H9 (cell line): ENCODE measurements at regions not wholly inside any gene's neighbourhood (a gene's known extent, or its start where the extent isn't known, plus 50 kb on each side); places are given as distances from the start of the nearest gene placed in this dataset.

Source experiments
- DNase-seq: peaks from one replicate; pipeline ENCODE4 v3.0.0-alpha.2; 2017
- H2AFZ ChIP-seq: one replicate; pipeline ENCODE4 v1.6.1; 2013; ENCODE audit warnings: mild to moderate bottlenecking, low read length, control low read depth, moderate library complexity
- H2AK5ac ChIP-seq: 2 replicates; pipeline ENCODE4 v1.6.1; 2013; ENCODE audit warnings: low read length, control low read depth, mixed read lengths; ENCODE audit not compliant: insufficient read length
- H2BK120ac ChIP-seq: one replicate; pipeline ENCODE4 v1.6.1; 2013; ENCODE audit warnings: low read depth, mild to moderate bottlenecking, low read length, control low read depth, inconsistent platforms; ENCODE audit not compliant: poor library complexity, severe bottlenecking
- H2BK12ac ChIP-seq: 2 replicates; pipeline ENCODE4 v1.6.1; 2013; ENCODE audit warnings: low read length, control low read depth, mixed read lengths, low read depth; ENCODE audit not compliant: insufficient read length
- H2BK15ac ChIP-seq: 2 replicates; pipeline ENCODE4 v1.6.1; 2013; ENCODE audit warnings: low read depth, low read length, control low read depth
- H2BK20ac ChIP-seq: one replicate; pipeline ENCODE4 v1.6.1; 2013; ENCODE audit warnings: low read depth, mild to moderate bottlenecking, low read length, control low read depth, inconsistent platforms; ENCODE audit not compliant: poor library complexity, severe bottlenecking
- H2BK5ac ChIP-seq: 2 replicates; pipeline ENCODE4 v1.6.1; 2013; ENCODE audit warnings: low read length, control low read depth, mixed read lengths; ENCODE audit not compliant: insufficient read length
- H3K14ac ChIP-seq: 2 replicates; pipeline ENCODE4 v1.6.1; 2013; ENCODE audit warnings: low read length, control low read depth; ENCODE audit not compliant: insufficient read depth
- H3K18ac ChIP-seq: 2 replicates; pipeline ENCODE4 v1.6.1; 2013; ENCODE audit warnings: low read depth, mild to moderate bottlenecking, mixed read lengths, low read length, control low read depth; ENCODE audit not compliant: insufficient read length
- H3K23ac ChIP-seq: 2 replicates; pipeline ENCODE4 v1.6.1; 2013; ENCODE audit warnings: low read length, control low read depth, mixed read lengths, low read depth; ENCODE audit not compliant: insufficient read length
- H3K23me2 ChIP-seq: 2 replicates; pipeline ENCODE4 v1.6.1; 2013; ENCODE audit warnings: low read depth, mild to moderate bottlenecking, mixed read lengths, low read length, control low read depth; ENCODE audit not compliant: insufficient read length, poor library complexity, severe bottlenecking
- H3K27ac ChIP-seq: 2 replicates; pipeline ENCODE4 v1.5.1; 2013; ENCODE audit warnings: low read length, control low read depth, mixed read lengths, low read depth; ENCODE audit not compliant: insufficient read length
- H3K27me3 ChIP-seq: 2 replicates; pipeline ENCODE4 v1.6.1; 2013; ENCODE audit warnings: low read length, control low read depth, inconsistent platforms; ENCODE audit not compliant: insufficient read depth
- H3K4ac ChIP-seq: 2 replicates; pipeline ENCODE4 v1.6.1; 2013; ENCODE audit warnings: low read depth, mild to moderate bottlenecking, control low read depth, inconsistent platforms, low read length, moderate library complexity
- H3K4me1 ChIP-seq: 2 replicates; pipeline ENCODE4 v1.6.1; 2013; ENCODE audit warnings: low read length, control low read depth, inconsistent platforms; ENCODE audit not compliant: insufficient read depth
- H3K4me2 ChIP-seq: 2 replicates; pipeline ENCODE4 v1.6.1; 2013; ENCODE audit warnings: low read length, control low read depth, mixed read lengths; ENCODE audit not compliant: insufficient read length, insufficient read depth
- H3K56ac ChIP-seq: 2 replicates; pipeline ENCODE4 v1.6.1; 2013; ENCODE audit warnings: low read depth, mild to moderate bottlenecking, mixed read lengths, low read length, control low read depth; ENCODE audit not compliant: insufficient read length
- H3K79me1 ChIP-seq: 2 replicates; pipeline ENCODE4 v1.6.1; 2013; ENCODE audit warnings: low read depth, mild to moderate bottlenecking, moderate library complexity, low read length, control low read depth, inconsistent platforms; ENCODE audit not compliant: insufficient read depth, poor library complexity, severe bottlenecking
- H3K79me2 ChIP-seq: 2 replicates; pipeline ENCODE4 v1.6.1; 2013; ENCODE audit warnings: low read length, control low read depth, inconsistent platforms; ENCODE audit not compliant: insufficient read depth
- H3K9ac ChIP-seq: 2 replicates; pipeline ENCODE4 v1.6.1; 2013; ENCODE audit warnings: low read length, control low read depth, mixed read lengths; ENCODE audit not compliant: insufficient read length; ENCODE audit errors: extremely low read depth
- H3K9me3 ChIP-seq: one replicate; pipeline ENCODE4 v1.6.1; 2013; ENCODE audit warnings: low read depth, low read length, inconsistent platforms; ENCODE audit not compliant: control insufficient read depth
- H3T11ph ChIP-seq: one replicate; pipeline ENCODE4 v1.6.1; 2013; ENCODE audit warnings: mild to moderate bottlenecking, low read length, control low read depth, inconsistent platforms
- H4K20me1 ChIP-seq: one replicate; pipeline ENCODE4 v1.6.1; 2013; ENCODE audit not compliant: control insufficient read depth, insufficient read length, insufficient read depth
- H4K5ac ChIP-seq: 2 replicates; pipeline ENCODE4 v1.6.1; 2013; ENCODE audit warnings: low read depth, mild to moderate bottlenecking, mixed read lengths, low read length, control low read depth; ENCODE audit not compliant: insufficient read length
- H4K8ac ChIP-seq: replicated peaks from 2 replicates; pipeline ENCODE4 v1.6.1; 2013; ENCODE audit warnings: low read length, control low read depth, mixed read lengths, low read depth; ENCODE audit not compliant: insufficient read length
- H4K91ac ChIP-seq: 2 replicates; pipeline ENCODE4 v1.6.1; 2013; ENCODE audit warnings: low read depth, mild to moderate bottlenecking, moderate library complexity, mixed read lengths, low read length, control low read depth; ENCODE audit not compliant: insufficient read length
- H3K27ac Mint-ChIP-seq, 3 experiments: 2 replicates in 2 of 3; 3 replicates in 1 of 3; pipeline ENCODE4 v1.8.0; 2020 to 2021; ENCODE audit warnings: mixed read lengths in 3 of 3, mild to moderate bottlenecking in 1 of 3, moderate library complexity in 1 of 3
- H3K27me3 Mint-ChIP-seq: 2 replicates; pipeline ENCODE4 v1.8.0; 2021; ENCODE audit warnings: low read depth, mild to moderate bottlenecking, moderate library complexity, mixed read lengths
- H3K36me3 Mint-ChIP-seq, 3 experiments: 2 replicates in 2 of 3; 3 replicates in 1 of 3; pipeline ENCODE4 v1.8.0; 2020 to 2021; ENCODE audit warnings: low read depth in 3 of 3, mixed read lengths in 3 of 3; ENCODE audit not compliant: insufficient read depth in 1 of 3
- H3K4me1 Mint-ChIP-seq, 2 experiments: 2 replicates each; pipeline ENCODE4 v1.8.0; 2020; ENCODE audit warnings: mixed read lengths in 2 of 2
- H3K4me3 Mint-ChIP-seq, 2 experiments: 2 replicates in 1 of 2; 3 replicates in 1 of 2; pipeline ENCODE4 v1.8.0; 2020 to 2021; ENCODE audit warnings: mild to moderate bottlenecking in 2 of 2, mixed read lengths in 2 of 2, moderate library complexity in 1 of 2
- H3K9me3 Mint-ChIP-seq, 2 experiments: 2 replicates in 1 of 2; 3 replicates in 1 of 2; pipeline ENCODE4 v1.8.0; 2020; ENCODE audit warnings: mild to moderate bottlenecking in 2 of 2, mixed read lengths in 2 of 2, moderate library complexity in 1 of 2
- CTCF ChIP-seq: fragments of 200-600 bp; sonication (generic); conservative IDR thresholded peaks from 3 replicates; pipeline ENCODE4 v1.8.0; 2021; ENCODE audit warnings: antibody characterized with exemption, mild to moderate bottlenecking
- WGBS: extraction: QIAGEN DNeasy Blood & Tissue Kit; methylation state at CpG from one replicate; pipeline ENCODE4 v1.1.7; 2013; ENCODE audit warnings: missing lambda C conversion rate, low lambda C conversion rate, mixed read lengths; ENCODE audit not compliant: insufficient read length; ENCODE audit errors: extremely low coverage; 5-methylcytosine and 5-hydroxymethylcytosine counted together

- no peak overlapping the region for H4K5ac ChIP-seq
- no peaks in the 10 kb centered on the region for H3K4me1 ChIP-seq
- H3K14ac ChIP-seq: no peak overlapping the region
- DNase-seq: no peak
- H2BK5ac ChIP-seq: no peak overlapping the region
- no peak overlapping the region for H3T11ph ChIP-seq
- Mint-ChIP-seq H3K4me3 (no peak overlapping the region), H3K27me3 (no peaks in the 10 kb centered on the region), H3K4me1 (peaks cover 0 to 2% of the 10 kb centered on the region in 2 experiments; a peak in 2 of 4 replicates), H3K27ac (no peak overlapping the region), H3K9me3 (no peaks in the 10 kb centered on the region; a peak in 1 of 5 replicates), H3K36me3 (no peaks in the 10 kb centered on the region)
- no peaks in the 10 kb centered on the region for H3K27me3 ChIP-seq
- H2AFZ ChIP-seq: no peak overlapping the region
- no peak overlapping the region for H3K18ac ChIP-seq
- no peaks in the 10 kb centered on the region for H3K23me2 ChIP-seq
- H3K4me2 ChIP-seq: no peak overlapping the region
- H2BK15ac ChIP-seq: no peak overlapping the region
- H2BK12ac ChIP-seq: no peak overlapping the region
- no peaks in the 10 kb centered on the region for H3K79me1 ChIP-seq
- no CpG with 5 or more reads among the region's 7 CpGs for WGBS
- H2AK5ac ChIP-seq: no peak overlapping the region
- H4K91ac ChIP-seq: no peak overlapping the region
- no peak overlapping the region for H3K9ac ChIP-seq
- no peaks in the 10 kb centered on the region for H3K79me2 ChIP-seq
- TF ChIP-seq CTCF: no peak
- H3K23ac ChIP-seq: no peak overlapping the region
- no peaks in the 10 kb centered on the region for H3K9me3 ChIP-seq
- no peak overlapping the region for H3K56ac ChIP-seq
- H4K8ac ChIP-seq: no peak overlapping the region
- no peak overlapping the region for H2BK20ac ChIP-seq
- H3K4ac ChIP-seq: no peak overlapping the region
- no peak overlapping the region for H2BK120ac ChIP-seq
- no peaks in the 10 kb centered on the region for H4K20me1 ChIP-seq
- H3K27ac ChIP-seq: no peak overlapping the region
Measured at GRCh38 chr18:41069167-41069566, 885.9 kb upstream of the PIK3C3 start.
